IMR-90 (cell line): ENCODE measurements at regions not wholly inside any gene's neighbourhood (a gene's known extent, or its start where the extent isn't known, plus 50 kb on each side); places are given as distances from the start of the nearest gene placed in this dataset.

Experiments used
- ATAC-seq: fragments of 200-7000 bp; cut with Tn5 transposase; 2 replicates; pipeline ENCODE4 v1.9.1; 2020; ENCODE audit warnings: low read depth, mild to moderate bottlenecking, moderate library complexity
- BruUV-seq: library from RNA; stranded (reverse); fragments of 400-500 nt; replicated peaks from 2 replicates; lab custom pipeline; 2021; lab: Mats Ljungman, UMichigan
- CTCF ChIA-PET: fragments of 300-600 bp; formaldehyde crosslinking; extraction: SDS; loops from one replicate; lab custom pipeline; 2021; ENCODE audit warnings: antibody characterized with exemption; lab: Yijun Ruan, JAX
- POLR2A ChIA-PET: fragments of 300-600 bp; sonication (Branson Sonifier 250); formaldehyde crosslinking; loops from one replicate; lab custom pipeline; 2022; ENCODE audit warnings: antibody characterized with exemption; ENCODE audit not compliant: unreplicated experiment; lab: Charles Lee
- DNase-seq: peaks from one replicate; pipeline ENCODE4 v3.0.0; 2013
- H2AFZ ChIP-seq: replicated peaks from 2 replicates; pipeline ENCODE3; 2013; ENCODE audit warnings: low read length, mild to moderate bottlenecking; ENCODE audit not compliant: poor library complexity
- H2AK5ac ChIP-seq: 2 replicates; pipeline ENCODE4 v1.6.1; 2013; ENCODE audit warnings: low read depth, low read length, inconsistent platforms
- H2AK9ac ChIP-seq: replicated peaks from 2 replicates; pipeline ENCODE3; 2013; ENCODE audit warnings: mild to moderate bottlenecking, low read depth, low read length, moderate library complexity; ENCODE audit not compliant: poor library complexity
- H2BK120ac ChIP-seq: 2 replicates; pipeline ENCODE4 v1.6.1; 2013; ENCODE audit warnings: low read depth, low read length, inconsistent platforms
- H2BK15ac ChIP-seq: 3 replicates; pipeline ENCODE4 v1.6.1; 2013; ENCODE audit warnings: low read depth, low read length, inconsistent platforms
- H2BK20ac ChIP-seq: 2 replicates; pipeline ENCODE4 v1.6.1; 2013; ENCODE audit warnings: low read depth, mild to moderate bottlenecking, inconsistent platforms, low read length, moderate library complexity
- H2BK5ac ChIP-seq: 2 replicates; pipeline ENCODE4 v1.6.1; 2013; ENCODE audit warnings: mild to moderate bottlenecking, low read depth, low read length, inconsistent platforms; ENCODE audit not compliant: poor library complexity, severe bottlenecking
- H3K14ac ChIP-seq: replicated peaks from 2 replicates; pipeline ENCODE4 v1.6.1; 2013; ENCODE audit warnings: low read depth, low read length, inconsistent platforms
- H3K18ac ChIP-seq: 2 replicates; pipeline ENCODE4 v1.6.1; 2013; ENCODE audit warnings: low read depth, low read length, control low read depth
- H3K23ac ChIP-seq: 2 replicates; pipeline ENCODE4 v1.6.1; 2013; ENCODE audit warnings: low read depth, low read length, inconsistent platforms
- H3K27ac ChIP-seq: 2 replicates; pipeline ENCODE4 v1.5.1; 2013; ENCODE audit warnings: mild to moderate bottlenecking, control low read depth, low read length; ENCODE audit not compliant: insufficient read depth
- H3K27me3 ChIP-seq: 2 replicates; pipeline ENCODE4 v1.6.1; 2013; ENCODE audit warnings: low read length; ENCODE audit not compliant: control insufficient read depth, insufficient read depth
- H3K36me3 ChIP-seq: 2 replicates; pipeline ENCODE4 v1.6.1; 2013; ENCODE audit warnings: low read length, mixed read lengths; ENCODE audit not compliant: control insufficient read depth, insufficient read depth
- H3K4ac ChIP-seq: 2 replicates; pipeline ENCODE4 v1.6.1; 2013; ENCODE audit warnings: low read depth, low read length, inconsistent platforms
- H3K4me1 ChIP-seq: 2 replicates; pipeline ENCODE4 v1.6.1; 2013; ENCODE audit warnings: low read length, mixed read lengths; ENCODE audit not compliant: control insufficient read depth, insufficient read depth
- H3K4me2 ChIP-seq: 2 replicates; pipeline ENCODE4 v1.6.1; 2013; ENCODE audit warnings: low read depth, mild to moderate bottlenecking, control low read depth, low read length, moderate library complexity
- H3K4me3 ChIP-seq: 2 replicates; pipeline ENCODE4 v1.5.1; 2013; ENCODE audit warnings: low read depth, mild to moderate bottlenecking, control low read depth, low read length, moderate library complexity; ENCODE audit not compliant: insufficient read depth
- H3K56ac ChIP-seq: 2 replicates; pipeline ENCODE4 v1.6.1; 2013; ENCODE audit warnings: low read length, inconsistent platforms; ENCODE audit not compliant: insufficient read depth; ENCODE audit errors: extremely low read depth
- H3K79me1 ChIP-seq, 2 experiments: 2 replicates each; pipeline ENCODE4 v1.6.1; 2013; ENCODE audit warnings: low read length in 2 of 2, inconsistent platforms in 1 of 2, low read depth in 1 of 2
- H3K9ac ChIP-seq: 2 replicates; pipeline ENCODE4 v1.6.1; 2013; ENCODE audit warnings: low read depth, low read length, control low read depth
- H3K9me1 ChIP-seq: 2 replicates; pipeline ENCODE4 v1.6.1; 2013; ENCODE audit warnings: low read length, inconsistent platforms; ENCODE audit not compliant: insufficient read depth
- H3K9me3 ChIP-seq: 2 replicates; pipeline ENCODE4 v1.6.1; 2013; ENCODE audit warnings: low read length; ENCODE audit not compliant: control insufficient read depth, insufficient read depth
- H4K20me1 ChIP-seq: 2 replicates; pipeline ENCODE4 v1.6.1; 2013; ENCODE audit warnings: low read length, inconsistent platforms; ENCODE audit not compliant: insufficient read depth
- H4K5ac ChIP-seq: 2 replicates; pipeline ENCODE4 v1.6.1; 2013; ENCODE audit warnings: mild to moderate bottlenecking, low read depth, low read length, control low read depth
- H4K8ac ChIP-seq, 2 experiments: 2 replicates each; pipeline ENCODE4 v1.6.1; 2013; ENCODE audit warnings: low read depth in 2 of 2, low read length in 2 of 2, control low read depth in 1 of 2, inconsistent platforms in 1 of 2
- H4K91ac ChIP-seq: 2 replicates; pipeline ENCODE4 v1.6.1; 2013; ENCODE audit warnings: low read depth, low read length, inconsistent platforms; ENCODE audit not compliant: insufficient read depth
- CEBPB ChIP-seq: IDR thresholded peaks from 2 replicates; pipeline ENCODE4 v1.6.1; 2012; ENCODE audit warnings: low read depth, low read length, improper control_type of control experiment
- CHD1 ChIP-seq: IDR thresholded peaks from 2 replicates; pipeline ENCODE4 v1.6.1; 2012; ENCODE audit warnings: low read depth, low read length, improper control_type of control experiment
- FOS ChIP-seq: fragments of 150-350 bp; IDR thresholded peaks from 2 replicates; pipeline ENCODE4 v1.6.1; 2016; ENCODE audit warnings: low read depth, low read length
- MAFK ChIP-seq: IDR thresholded peaks from 2 replicates; pipeline ENCODE4 v1.6.1; 2012; ENCODE audit warnings: low read depth, low read length, improper control_type of control experiment
- NFE2L2 ChIP-seq: fragments of 150-350 bp; IDR thresholded peaks from 2 replicates; pipeline ENCODE4 v1.6.1; 2016; ENCODE audit warnings: low read depth, mild to moderate bottlenecking, low read length
- POLR2A ChIP-seq: IDR thresholded peaks from 2 replicates; pipeline ENCODE4 v1.6.1; 2012; ENCODE audit warnings: mild to moderate bottlenecking, low read depth, low read length
- RCOR1 ChIP-seq: IDR thresholded peaks from 2 replicates; pipeline ENCODE4 v1.6.1; 2012; ENCODE audit warnings: mild to moderate bottlenecking, low read length, improper control_type of control experiment; ENCODE audit not compliant: insufficient replicate concordance
- RFX5 ChIP-seq: IDR thresholded peaks from 2 replicates; pipeline ENCODE4 v1.8.0; 2012; ENCODE audit warnings: low read depth, mild to moderate bottlenecking, low read length, moderate library complexity
- WGBS, 2 experiments: methylation state at CpG; one replicate each; pipeline versions ENCODE4 v1.1.5 to v1.1.7; 2013; ENCODE audit warnings: missing lambda C conversion rate in 2 of 2; ENCODE audit not compliant: insufficient read length in 1 of 2; ENCODE audit errors: extremely low coverage in 2 of 2; 5-methylcytosine and 5-hydroxymethylcytosine counted together
- dilution Hi-C: fragments of 300-500 bp; cut with HindIII; formaldehyde crosslinking; loops from one replicate; pipeline ENCODE4 v1.14.3; 2018; ENCODE audit warnings: low sequenced_read_pairs; ENCODE audit not compliant: unreplicated experiment
- in situ Hi-C: fragments of 300-500 bp; cut with MboI; formaldehyde crosslinking; loops from 3 replicates; pipeline ENCODE4 v1.14.3; 2019; ENCODE audit warnings: low sequenced_read_pairs, inconsistent platforms, mixed read lengths
- intact Hi-C: fragments of 100-400 bp; cut with micrococcal nuclease; formaldehyde crosslinking; loops from 2 replicates; pipeline ENCODE4 v1.10.0; 2022
- TF ChIP-seq, protein P1 (sequence below): fragments of 150-350 bp; IDR thresholded peaks from 2 replicates; pipeline ENCODE4 v1.6.1; 2017; ENCODE audit warnings: mild to moderate bottlenecking, antibody characterized with exemption, low read length, low read depth
- TF ChIP-seq, protein P2 (sequence below): conservative IDR thresholded peaks from 2 replicates; pipeline ENCODE4 v1.5.1; 2012; ENCODE audit warnings: mild to moderate bottlenecking, low read depth, low read length, improper control_type of control experiment

DNA sequence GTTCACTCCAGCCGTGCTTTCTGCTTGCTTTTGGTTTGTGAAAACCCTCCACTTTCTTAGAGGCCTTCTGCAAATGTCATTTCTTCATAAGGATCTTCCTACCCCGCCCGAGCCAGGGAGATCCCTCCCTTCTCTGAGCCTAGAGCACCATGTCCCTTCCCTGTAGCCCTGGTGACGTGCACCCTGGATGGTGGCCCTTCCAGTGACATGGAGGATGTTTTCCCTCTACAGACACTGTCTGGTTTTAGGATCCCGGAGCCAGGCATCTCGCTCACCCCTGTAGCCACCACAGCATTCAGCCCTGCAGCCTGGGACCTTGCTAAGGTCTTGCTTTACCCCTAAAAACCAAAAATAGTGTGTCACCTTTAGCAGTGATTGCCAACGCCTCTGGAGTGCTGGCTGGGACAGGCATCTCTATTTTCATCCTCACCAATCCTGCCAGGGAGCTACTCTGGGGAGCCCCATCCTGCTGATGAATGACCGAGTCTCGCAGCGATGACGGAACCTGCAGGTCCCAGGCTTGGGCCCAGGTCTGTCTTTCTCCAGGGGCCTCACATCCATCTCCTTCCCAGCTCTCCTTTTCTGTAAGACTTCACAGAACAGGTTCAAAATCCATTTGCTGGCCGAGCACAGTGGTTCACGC lies 394.1 kb upstream of the TNRC6C start:
- POLR2A ChIA-PET = no interaction called here
- intact Hi-C loops = no loop called here
- 55% methylated on average over 2 of the region's 13 CpGs; no CpG with 5 or more reads in 1 of the 2 experiments for WGBS, 2 experiments

More for the DNA sequence above, 394.1 kb upstream of the TNRC6C start:
- ATAC-seq (no peak), DNase-seq (no peak)
- Histone ChIP-seq H2AK5ac (no peak overlapping the region), H3K18ac (no peak overlapping the region), H3K9me1 (no peaks in the 10 kb centered on the region), H3K4me2 (no peak overlapping the region), H2AK9ac (no peak overlapping the region), H3K23ac (no peak overlapping the region), H3K9me3 (peaks cover 4% of the 10 kb centered on the region), H4K5ac (no peak overlapping the region), H2BK120ac (no peak overlapping the region), H2BK20ac (no peak overlapping the region), H3K27ac (no peak overlapping the region), H2AFZ (no peak overlapping the region), H3K79me1 (no peaks in the 10 kb centered on the region), H3K14ac (no peak overlapping the region), H3K4ac (no peak overlapping the region), H2BK5ac (no peak overlapping the region), H3K4me3 (no peak overlapping the region), H4K91ac (no peak overlapping the region), H4K8ac (no peak overlapping the region), H3K36me3 (no peaks in the 10 kb centered on the region), H3K4me1 (no peaks in the 10 kb centered on the region), H3K56ac (no peak overlapping the region), H4K20me1 (no peaks in the 10 kb centered on the region), H3K27me3 (peaks cover 36% of the 10 kb centered on the region), H3K9ac (no peak overlapping the region), H2BK15ac (no peak overlapping the region)
- TF ChIP-seq, protein P1, sequence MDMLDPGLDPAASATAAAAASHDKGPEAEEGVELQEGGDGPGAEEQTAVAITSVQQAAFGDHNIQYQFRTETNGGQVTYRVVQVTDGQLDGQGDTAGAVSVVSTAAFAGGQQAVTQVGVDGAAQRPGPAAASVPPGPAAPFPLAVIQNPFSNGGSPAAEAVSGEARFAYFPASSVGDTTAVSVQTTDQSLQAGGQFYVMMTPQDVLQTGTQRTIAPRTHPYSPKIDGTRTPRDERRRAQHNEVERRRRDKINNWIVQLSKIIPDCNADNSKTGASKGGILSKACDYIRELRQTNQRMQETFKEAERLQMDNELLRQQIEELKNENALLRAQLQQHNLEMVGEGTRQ = no peak
- no peak for TF ChIP-seq MAFK
- TF ChIP-seq RCOR1 = no peak
- TF ChIP-seq FOS = no peak
- TF ChIP-seq NFE2L2 = no peak
- TF ChIP-seq POLR2A = no peak
- no peak for TF ChIP-seq CHD1
- TF ChIP-seq RFX5 = no peak
- no peak for TF ChIP-seq CEBPB
- TF ChIP-seq, protein P2, sequence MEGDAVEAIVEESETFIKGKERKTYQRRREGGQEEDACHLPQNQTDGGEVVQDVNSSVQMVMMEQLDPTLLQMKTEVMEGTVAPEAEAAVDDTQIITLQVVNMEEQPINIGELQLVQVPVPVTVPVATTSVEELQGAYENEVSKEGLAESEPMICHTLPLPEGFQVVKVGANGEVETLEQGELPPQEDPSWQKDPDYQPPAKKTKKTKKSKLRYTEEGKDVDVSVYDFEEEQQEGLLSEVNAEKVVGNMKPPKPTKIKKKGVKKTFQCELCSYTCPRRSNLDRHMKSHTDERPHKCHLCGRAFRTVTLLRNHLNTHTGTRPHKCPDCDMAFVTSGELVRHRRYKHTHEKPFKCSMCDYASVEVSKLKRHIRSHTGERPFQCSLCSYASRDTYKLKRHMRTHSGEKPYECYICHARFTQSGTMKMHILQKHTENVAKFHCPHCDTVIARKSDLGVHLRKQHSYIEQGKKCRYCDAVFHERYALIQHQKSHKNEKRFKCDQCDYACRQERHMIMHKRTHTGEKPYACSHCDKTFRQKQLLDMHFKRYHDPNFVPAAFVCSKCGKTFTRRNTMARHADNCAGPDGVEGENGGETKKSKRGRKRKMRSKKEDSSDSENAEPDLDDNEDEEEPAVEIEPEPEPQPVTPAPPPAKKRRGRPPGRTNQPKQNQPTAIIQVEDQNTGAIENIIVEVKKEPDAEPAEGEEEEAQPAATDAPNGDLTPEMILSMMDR = no peak
- no TSS peak for BruUV-seq
- CTCF ChIA-PET = interaction anchor here (0.6 kb wide), 1 partner anchor 1840 kb away, joined by 3 read pairs; no protein-coding TSS in a partner anchor
- in situ Hi-C loops (no loop called here), dilution Hi-C loops (no loop called here)
